RWPE2 (cell line): ENCODE measurements at regions not wholly inside any gene's neighbourhood (a gene's known extent, or its start where the extent isn't known, plus 50 kb on each side); places are given as distances from the start of the nearest gene placed in this dataset.

ENCODE experiments used
- ATAC-seq: fragments of 200-7000 bp; cut with Tn5 transposase; 3 replicates; pipeline ENCODE4 v1.9.1; 2021; ENCODE audit warnings: low read depth
- DNase-seq: peaks from one replicate; pipeline ENCODE4 v3.0.0-alpha.2; 2020; ENCODE audit warnings: low spot score
- H3K27ac ChIP-seq: fragments of 450-650 bp; 2 replicates; pipeline ENCODE4 v1.5.1; 2017; ENCODE audit warnings: mild to moderate bottlenecking; ENCODE audit not compliant: poor library complexity, severe bottlenecking
- H3K27me3 ChIP-seq: fragments of 250-450 bp; sonication (Bioruptor Pico); 2 replicates; pipeline ENCODE4 v1.5.1; 2021; ENCODE audit warnings: mild to moderate bottlenecking, moderate library complexity; ENCODE audit not compliant: insufficient read depth, poor library complexity, severe bottlenecking
- H3K36me3 ChIP-seq: fragments of 250-450 bp; sonication (Bioruptor Pico); 2 replicates; pipeline ENCODE4 v1.5.1; 2020; ENCODE audit warnings: low read depth, mild to moderate bottlenecking, moderate library complexity
- H3K4me1 ChIP-seq: fragments of 250-450 bp; sonication (Bioruptor Pico); 2 replicates; pipeline ENCODE4 v1.5.1; 2021; ENCODE audit warnings: mild to moderate bottlenecking, moderate library complexity; ENCODE audit not compliant: insufficient read depth, poor library complexity, severe bottlenecking
- H3K4me3 ChIP-seq: fragments of 250-450 bp; sonication (Bioruptor Pico); 2 replicates; pipeline ENCODE4 v1.5.1; 2021; ENCODE audit warnings: mild to moderate bottlenecking, moderate library complexity; ENCODE audit not compliant: severe bottlenecking
- H3K9me3 ChIP-seq: fragments of 250-450 bp; sonication (Bioruptor Pico); 2 replicates; pipeline ENCODE4 v1.5.1; 2021; ENCODE audit warnings: mild to moderate bottlenecking, moderate library complexity; ENCODE audit not compliant: severe bottlenecking
- CTCF ChIP-seq: fragments of 450-650 bp; IDR thresholded peaks from one replicate; pipeline ENCODE4 v1.5.1; 2017; ENCODE audit warnings: mild to moderate bottlenecking, moderate library complexity; ENCODE audit not compliant: poor library complexity, severe bottlenecking

GRCh38 chr14:71711125-71711524 lies 221.1 kb upstream of the RGS6 start:
- Histone ChIP-seq H3K36me3 (peaks cover 46% of the 10 kb centered on the region), H3K4me3 (no peak overlapping the region), H3K27ac (no peak overlapping the region), H3K27me3 (no peaks in the 10 kb centered on the region), H3K9me3 (no peaks in the 10 kb centered on the region), H3K4me1 (peaks cover 4% of the 10 kb centered on the region)
- no peak for TF ChIP-seq CTCF
- DNase-seq (no peak), ATAC-seq (no peak)

GRCh38 chr14:71711619-71712018 lies 220.6 kb upstream of the RGS6 start:
- no peak for TF ChIP-seq CTCF
- H3K4me1 ChIP-seq: peaks cover 4% of the 10 kb centered on the region
- no peaks in the 10 kb centered on the region for H3K9me3 ChIP-seq
- peaks cover 43% of the 10 kb centered on the region for H3K36me3 ChIP-seq
- no peak overlapping the region for H3K27ac ChIP-seq
- ATAC-seq: peak; percentile 66
- no peaks in the 10 kb centered on the region for H3K27me3 ChIP-seq
- no peak overlapping the region for H3K4me3 ChIP-seq
- DNase-seq: no peak

GRCh38 chr14:71712478-71712877 lies 219.8 kb upstream of the RGS6 start:
- Histone ChIP-seq H3K36me3 (peaks cover 42% of the 10 kb centered on the region), H3K9me3 (no peaks in the 10 kb centered on the region), H3K27me3 (no peaks in the 10 kb centered on the region), H3K27ac (no peak overlapping the region), H3K4me1 (peaks cover 4% of the 10 kb centered on the region), H3K4me3 (no peak overlapping the region)
- ATAC-seq (no peak), DNase-seq (no peak)
- TF ChIP-seq CTCF: no peak

GRCh38 chr14:71713016-71713415 lies 219.2 kb upstream of the RGS6 start:
- Histone ChIP-seq H3K27ac (no peak overlapping the region), H3K36me3 (peaks cover 37% of the 10 kb centered on the region), H3K4me1 (peaks cover 4% of the 10 kb centered on the region), H3K4me3 (no peak overlapping the region), H3K27me3 (no peaks in the 10 kb centered on the region), H3K9me3 (no peaks in the 10 kb centered on the region)
- ATAC-seq (no peak), DNase-seq (no peak)
- no peak for TF ChIP-seq CTCF

GRCh38 chr14:71713451-71713850 lies 218.8 kb upstream of the RGS6 start:
- DNase-seq: no peak
- Histone ChIP-seq H3K36me3 (peaks cover 36% of the 10 kb centered on the region), H3K9me3 (no peaks in the 10 kb centered on the region), H3K4me1 (peaks cover 4% of the 10 kb centered on the region), H3K27me3 (no peaks in the 10 kb centered on the region), H3K27ac (no peak overlapping the region), H3K4me3 (no peak overlapping the region)
- no peak for TF ChIP-seq CTCF
- no peak for ATAC-seq
